Type B pancreatic cell (in vitro differentiated cells): ENCODE measurements at regions not wholly inside any gene's neighbourhood (a gene's known extent, or its start where the extent isn't known, plus 50 kb on each side); places are given as distances from the start of the nearest gene placed in this dataset.

ENCODE experiments used
- DNase-seq: peaks from one replicate; pipeline ENCODE4 v3.0.0; 2021; ENCODE audit warnings: mixed read lengths; ENCODE audit not compliant: unreplicated experiment; ENCODE audit errors: extremely low spot score
- H3K27ac Mint-ChIP-seq: 2 replicates; pipeline ENCODE4 v1.8.0; 2021; ENCODE audit warnings: mild to moderate bottlenecking, mixed read lengths
- H3K27me3 Mint-ChIP-seq: 2 replicates; pipeline ENCODE4 v1.8.0; 2021; ENCODE audit warnings: mixed read lengths
- H3K36me3 Mint-ChIP-seq: 2 replicates; pipeline ENCODE4 v1.8.0; 2021; ENCODE audit warnings: mixed read lengths
- H3K4me1 Mint-ChIP-seq: one replicate; pipeline ENCODE4 v1.8.0; 2021; ENCODE audit warnings: mixed read lengths; ENCODE audit not compliant: unreplicated experiment
- H3K4me3 Mint-ChIP-seq: 2 replicates; pipeline ENCODE4 v1.8.0; 2021; ENCODE audit warnings: mild to moderate bottlenecking, mixed read lengths
- H3K9me3 Mint-ChIP-seq: 2 replicates; pipeline ENCODE4 v1.8.0; 2021; ENCODE audit warnings: mixed read lengths
- TF ChIP-seq, protein P1 (sequence below): fragments of 200-600 bp; sonication (generic); conservative IDR thresholded peaks from 2 replicates; pipeline ENCODE4 v1.5.0; 2021; ENCODE audit warnings: antibody characterized with exemption, mild to moderate bottlenecking

DNA sequence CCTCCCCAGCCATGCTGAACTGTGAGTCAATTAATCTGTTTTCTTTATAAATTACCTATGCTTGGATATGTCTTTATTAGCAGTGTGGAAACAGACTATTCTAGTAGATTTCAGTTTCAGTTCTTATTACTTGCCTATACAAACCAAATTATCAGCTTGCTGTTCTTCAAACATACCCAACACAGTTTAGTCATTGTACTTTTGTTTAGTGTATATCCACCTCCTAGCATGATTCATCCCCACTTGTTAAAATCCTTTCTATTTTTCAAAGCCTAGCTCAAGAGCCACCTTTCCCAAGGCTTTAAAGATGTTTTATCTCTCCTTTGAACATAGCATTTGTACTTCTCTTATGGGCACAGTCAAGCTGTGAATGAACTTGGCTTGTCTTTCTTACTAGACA lies 195.6 kb upstream of the ZRANB2 start:
- Mint-ChIP-seq H3K27me3 (no peaks in the 10 kb centered on the region), H3K27ac (no peak overlapping the region), H3K9me3 (no peaks in the 10 kb centered on the region), H3K4me1 (no peaks in the 10 kb centered on the region), H3K4me3 (no peak overlapping the region), H3K36me3 (no peaks in the 10 kb centered on the region)
- TF ChIP-seq, protein P1, sequence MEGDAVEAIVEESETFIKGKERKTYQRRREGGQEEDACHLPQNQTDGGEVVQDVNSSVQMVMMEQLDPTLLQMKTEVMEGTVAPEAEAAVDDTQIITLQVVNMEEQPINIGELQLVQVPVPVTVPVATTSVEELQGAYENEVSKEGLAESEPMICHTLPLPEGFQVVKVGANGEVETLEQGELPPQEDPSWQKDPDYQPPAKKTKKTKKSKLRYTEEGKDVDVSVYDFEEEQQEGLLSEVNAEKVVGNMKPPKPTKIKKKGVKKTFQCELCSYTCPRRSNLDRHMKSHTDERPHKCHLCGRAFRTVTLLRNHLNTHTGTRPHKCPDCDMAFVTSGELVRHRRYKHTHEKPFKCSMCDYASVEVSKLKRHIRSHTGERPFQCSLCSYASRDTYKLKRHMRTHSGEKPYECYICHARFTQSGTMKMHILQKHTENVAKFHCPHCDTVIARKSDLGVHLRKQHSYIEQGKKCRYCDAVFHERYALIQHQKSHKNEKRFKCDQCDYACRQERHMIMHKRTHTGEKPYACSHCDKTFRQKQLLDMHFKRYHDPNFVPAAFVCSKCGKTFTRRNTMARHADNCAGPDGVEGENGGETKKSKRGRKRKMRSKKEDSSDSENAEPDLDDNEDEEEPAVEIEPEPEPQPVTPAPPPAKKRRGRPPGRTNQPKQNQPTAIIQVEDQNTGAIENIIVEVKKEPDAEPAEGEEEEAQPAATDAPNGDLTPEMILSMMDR: no peak
- DNase-seq: no peak

- Mint-ChIP-seq H3K36me3 (no peaks in the 10 kb centered on the region), H3K27me3 (no peaks in the 10 kb centered on the region), H3K4me1 (no peaks in the 10 kb centered on the region), H3K4me3 (no peak overlapping the region), H3K27ac (no peak overlapping the region), H3K9me3 (no peaks in the 10 kb centered on the region)
- TF ChIP-seq, protein P1: no peak
- DNase-seq: no peak
Measured at GRCh38 chr1:71273334-71273733, 192.5 kb upstream of the ZRANB2 start.

- Mint-ChIP-seq H3K9me3 (no peaks in the 10 kb centered on the region), H3K27ac (no peak overlapping the region), H3K36me3 (no peaks in the 10 kb centered on the region), H3K27me3 (no peaks in the 10 kb centered on the region), H3K4me3 (no peak overlapping the region), H3K4me1 (no peaks in the 10 kb centered on the region)
- no peak for DNase-seq
- TF ChIP-seq, protein P1: no peak
Measured at GRCh38 chr1:71270394-71270915, 189.6 kb upstream of the ZRANB2 start.

GRCh38 chr1:71269818-71270217 lies 189.0 kb upstream of the ZRANB2 start:
- Mint-ChIP-seq H3K4me3 (no peak overlapping the region), H3K9me3 (no peaks in the 10 kb centered on the region), H3K27me3 (no peaks in the 10 kb centered on the region), H3K4me1 (no peaks in the 10 kb centered on the region), H3K36me3 (no peaks in the 10 kb centered on the region), H3K27ac (no peak overlapping the region)
- no peak for DNase-seq
- TF ChIP-seq, protein P1: no peak

GRCh38 chr1:71269179-71269578 lies 188.3 kb upstream of the ZRANB2 start:
- DNase-seq: no peak
- H3K4me1 Mint-ChIP-seq: no peaks in the 10 kb centered on the region

More at GRCh38 chr1:71269179-71269578, 188.3 kb upstream of the ZRANB2 start:
- no peak overlapping the region for H3K27ac Mint-ChIP-seq
- no peaks in the 10 kb centered on the region for H3K27me3 Mint-ChIP-seq
- H3K9me3 Mint-ChIP-seq: no peaks in the 10 kb centered on the region
- H3K36me3 Mint-ChIP-seq: no peaks in the 10 kb centered on the region
- H3K4me3 Mint-ChIP-seq: no peak overlapping the region
- TF ChIP-seq, protein P1: no peak
